HepG2 (cell line): ENCODE measurements at regions not wholly inside any gene's neighbourhood (a gene's known extent, or its start where the extent isn't known, plus 50 kb on each side); places are given as distances from the start of the nearest gene placed in this dataset.

Experiments
- ATM ChIP-seq: fragments of 450-650 bp; IDR thresholded peaks from 2 replicates; pipeline ENCODE4 v1.7.1; 2017; ENCODE audit warnings: mild to moderate bottlenecking, borderline replicate concordance
- CBX1 ChIP-seq: IDR thresholded peaks from one replicate; pipeline ENCODE4 v1.6.1; 2016; ENCODE audit warnings: antibody characterized with exemption, low read depth
- ISL2 ChIP-seq: sonication (generic); formaldehyde crosslinking; IDR thresholded peaks from 2 replicates; pipeline ENCODE4 v1.5.0; 2020; ENCODE audit warnings: missing genetic modification reagents
- MEF2D ChIP-seq: sonication (generic); formaldehyde crosslinking; IDR thresholded peaks from 2 replicates; pipeline ENCODE4 v1.5.1; 2020; ENCODE audit warnings: mild to moderate bottlenecking, missing genetic modification reagents
- NCOA2 ChIP-seq: sonication (generic); formaldehyde crosslinking; IDR thresholded peaks from 2 replicates; pipeline ENCODE4 v1.8.0; 2022; ENCODE audit warnings: inconsistent platforms
- NR1H2 ChIP-seq: sonication (generic); formaldehyde crosslinking; IDR thresholded peaks from 2 replicates; pipeline ENCODE4 v1.8.1; 2022; ENCODE audit warnings: low read depth, missing genetic modification reagents, borderline replicate concordance
- SMC3 ChIP-seq: IDR thresholded peaks from 2 replicates; pipeline ENCODE4 v1.6.1; 2011; ENCODE audit warnings: low read length, improper control_type of control experiment
- ZFY ChIP-seq: sonication (generic); formaldehyde crosslinking; IDR thresholded peaks from 2 replicates; pipeline ENCODE4 v1.4.0; 2020; ENCODE audit warnings: missing genetic modification reagents
- ZNF354B ChIP-seq: sonication (generic); formaldehyde crosslinking; IDR thresholded peaks from 2 replicates; pipeline ENCODE4 v1.8.0; 2022; ENCODE audit warnings: mild to moderate bottlenecking, missing genetic modification reagents
- ZNF678 ChIP-seq: sonication (generic); formaldehyde crosslinking; IDR thresholded peaks from 2 replicates; pipeline ENCODE4 v1.4.0; 2020; ENCODE audit warnings: mild to moderate bottlenecking, missing genetic modification reagents
- ZSCAN9 ChIP-seq: IDR thresholded peaks from 2 replicates; pipeline ENCODE4 v1.6.1; 2016; ENCODE audit warnings: borderline replicate concordance
- TF ChIP-seq, protein P1 (sequence below): sonication (generic); formaldehyde crosslinking; IDR thresholded peaks from 2 replicates; pipeline ENCODE4 v1.5.0; 2020; ENCODE audit warnings: mild to moderate bottlenecking, missing genetic modification reagents
- TF ChIP-seq, protein P2 (sequence below): sonication (generic); formaldehyde crosslinking; IDR thresholded peaks from 2 replicates; pipeline ENCODE4 v1.5.1; 2020; ENCODE audit warnings: missing genetic modification reagents, mild to moderate bottlenecking, borderline replicate concordance
- TF ChIP-seq, protein P3 (sequence below): sonication (generic); formaldehyde crosslinking; IDR thresholded peaks from 2 replicates; pipeline ENCODE4 v1.4.0; 2020; ENCODE audit warnings: missing genetic modification reagents
- TF ChIP-seq, protein P4 (sequence below): sonication (generic); formaldehyde crosslinking; IDR thresholded peaks from 2 replicates; pipeline ENCODE4 v1.8.1; 2023; ENCODE audit warnings: mild to moderate bottlenecking, missing genetic modification reagents, borderline replicate concordance
- TF ChIP-seq, protein P5 (sequence below): sonication (generic); formaldehyde crosslinking; IDR thresholded peaks from 2 replicates; pipeline ENCODE4 v1.5.0; 2020; ENCODE audit warnings: missing genetic modification reagents
- TF ChIP-seq, protein P6 (sequence below): IDR thresholded peaks from 2 replicates; pipeline ENCODE4 v1.6.1; 2012; ENCODE audit warnings: low read depth, low read length, improper control_type of control experiment

DNA sequence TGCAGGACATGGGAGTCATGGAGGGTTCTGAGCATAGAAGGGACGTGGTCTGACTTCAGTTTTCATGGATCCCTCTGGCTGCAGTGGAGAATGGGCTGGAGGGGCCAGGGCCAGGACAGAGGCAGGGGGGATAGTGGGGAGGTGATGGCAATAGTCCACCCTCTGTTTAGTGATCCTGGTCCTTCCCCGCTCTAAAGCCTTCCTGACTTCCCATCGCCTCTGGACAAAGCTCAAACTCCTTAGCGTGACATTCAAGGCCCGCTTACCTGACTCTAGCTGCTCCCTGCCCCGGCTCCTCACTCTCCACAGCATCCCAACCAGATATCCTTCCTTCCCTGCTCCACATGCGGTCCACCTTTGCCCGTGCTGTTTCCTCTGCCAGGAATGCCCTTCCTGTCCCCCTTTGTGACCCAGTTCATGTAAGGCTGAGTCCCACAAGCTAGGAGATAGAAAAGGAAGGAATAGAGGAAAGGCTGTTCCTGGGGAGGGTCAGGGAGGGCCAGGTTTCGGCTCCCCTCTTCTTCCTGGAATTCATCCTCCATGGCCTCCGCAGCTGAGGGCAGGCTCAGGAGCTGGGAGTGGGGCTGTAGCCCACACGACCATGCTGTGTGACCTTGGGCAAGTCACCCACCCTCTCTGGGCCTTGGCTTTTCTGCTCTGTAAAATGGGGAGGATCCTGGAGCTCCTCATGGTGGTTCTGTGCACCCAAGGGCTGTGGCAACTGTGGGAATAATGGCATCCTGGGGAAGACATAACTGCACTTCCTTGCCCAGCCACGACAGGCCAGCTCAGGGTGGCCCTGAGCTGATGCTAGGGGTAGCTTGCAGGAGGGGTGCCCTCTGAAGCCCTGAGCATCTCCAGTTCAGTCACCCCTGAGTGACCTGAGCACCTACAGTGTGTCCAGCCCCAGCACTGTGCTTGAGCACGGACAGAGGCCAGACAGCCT lies 116.1 kb downstream of the CEBPB start (continued):
- TF ChIP-seq ZFY (no peak), ZNF678 (CRISPR knock-in tag) (no peak; the same call in 1 of the 2 replicates), ZSCAN9 (CRISPR knock-in tag) (no peak), CBX1 (peak; percentile 80), ATM (no peak), ISL2 (CRISPR knock-in tag) (no peak), ZNF354B (CRISPR knock-in tag) (no peak), NCOA2 (no peak), SMC3 (no peak), MEF2D (no peak), NR1H2 (no peak)
- TF ChIP-seq, protein P1, sequence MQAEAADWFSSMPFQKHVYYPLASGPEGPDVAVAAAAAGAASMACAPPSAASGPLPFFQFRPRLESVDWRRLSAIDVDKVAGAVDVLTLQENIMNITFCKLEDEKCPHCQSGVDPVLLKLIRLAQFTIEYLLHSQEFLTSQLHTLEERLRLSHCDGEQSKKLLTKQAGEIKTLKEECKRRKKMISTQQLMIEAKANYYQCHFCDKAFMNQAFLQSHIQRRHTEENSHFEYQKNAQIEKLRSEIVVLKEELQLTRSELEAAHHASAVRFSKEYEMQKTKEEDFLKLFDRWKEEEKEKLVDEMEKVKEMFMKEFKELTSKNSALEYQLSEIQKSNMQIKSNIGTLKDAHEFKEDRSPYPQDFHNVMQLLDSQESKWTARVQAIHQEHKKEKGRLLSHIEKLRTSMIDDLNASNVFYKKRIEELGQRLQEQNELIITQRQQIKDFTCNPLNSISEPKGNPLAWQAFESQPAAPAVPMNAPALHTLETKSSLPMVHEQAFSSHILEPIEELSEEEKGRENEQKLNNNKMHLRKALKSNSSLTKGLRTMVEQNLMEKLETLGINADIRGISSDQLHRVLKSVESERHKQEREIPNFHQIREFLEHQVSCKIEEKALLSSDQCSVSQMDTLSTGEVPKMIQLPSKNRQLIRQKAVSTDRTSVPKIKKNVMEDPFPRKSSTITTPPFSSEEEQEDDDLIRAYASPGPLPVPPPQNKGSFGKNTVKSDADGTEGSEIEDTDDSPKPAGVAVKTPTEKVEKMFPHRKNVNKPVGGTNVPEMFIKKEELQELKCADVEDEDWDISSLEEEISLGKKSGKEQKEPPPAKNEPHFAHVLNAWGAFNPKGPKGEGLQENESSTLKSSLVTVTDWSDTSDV (CRISPR knock-in tag) = no peak
- TF ChIP-seq, protein P2, sequence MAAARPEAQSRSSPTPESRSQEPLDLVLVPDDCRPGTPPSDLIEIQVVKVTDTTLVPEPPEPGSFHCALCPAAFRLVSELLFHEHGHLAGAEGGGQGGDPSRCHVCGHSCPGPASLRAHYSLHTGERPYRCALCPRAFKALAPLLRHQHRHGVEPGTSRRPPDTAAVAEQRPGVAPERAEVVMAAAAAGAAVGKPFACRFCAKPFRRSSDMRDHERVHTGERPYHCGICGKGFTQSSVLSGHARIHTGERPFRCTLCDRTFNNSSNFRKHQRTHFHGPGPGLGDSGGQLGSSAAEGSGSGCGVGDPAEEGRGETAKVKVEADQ (CRISPR knock-in tag) = no peak; the same call in 1 of the 2 replicates
- TF ChIP-seq, protein P3, sequence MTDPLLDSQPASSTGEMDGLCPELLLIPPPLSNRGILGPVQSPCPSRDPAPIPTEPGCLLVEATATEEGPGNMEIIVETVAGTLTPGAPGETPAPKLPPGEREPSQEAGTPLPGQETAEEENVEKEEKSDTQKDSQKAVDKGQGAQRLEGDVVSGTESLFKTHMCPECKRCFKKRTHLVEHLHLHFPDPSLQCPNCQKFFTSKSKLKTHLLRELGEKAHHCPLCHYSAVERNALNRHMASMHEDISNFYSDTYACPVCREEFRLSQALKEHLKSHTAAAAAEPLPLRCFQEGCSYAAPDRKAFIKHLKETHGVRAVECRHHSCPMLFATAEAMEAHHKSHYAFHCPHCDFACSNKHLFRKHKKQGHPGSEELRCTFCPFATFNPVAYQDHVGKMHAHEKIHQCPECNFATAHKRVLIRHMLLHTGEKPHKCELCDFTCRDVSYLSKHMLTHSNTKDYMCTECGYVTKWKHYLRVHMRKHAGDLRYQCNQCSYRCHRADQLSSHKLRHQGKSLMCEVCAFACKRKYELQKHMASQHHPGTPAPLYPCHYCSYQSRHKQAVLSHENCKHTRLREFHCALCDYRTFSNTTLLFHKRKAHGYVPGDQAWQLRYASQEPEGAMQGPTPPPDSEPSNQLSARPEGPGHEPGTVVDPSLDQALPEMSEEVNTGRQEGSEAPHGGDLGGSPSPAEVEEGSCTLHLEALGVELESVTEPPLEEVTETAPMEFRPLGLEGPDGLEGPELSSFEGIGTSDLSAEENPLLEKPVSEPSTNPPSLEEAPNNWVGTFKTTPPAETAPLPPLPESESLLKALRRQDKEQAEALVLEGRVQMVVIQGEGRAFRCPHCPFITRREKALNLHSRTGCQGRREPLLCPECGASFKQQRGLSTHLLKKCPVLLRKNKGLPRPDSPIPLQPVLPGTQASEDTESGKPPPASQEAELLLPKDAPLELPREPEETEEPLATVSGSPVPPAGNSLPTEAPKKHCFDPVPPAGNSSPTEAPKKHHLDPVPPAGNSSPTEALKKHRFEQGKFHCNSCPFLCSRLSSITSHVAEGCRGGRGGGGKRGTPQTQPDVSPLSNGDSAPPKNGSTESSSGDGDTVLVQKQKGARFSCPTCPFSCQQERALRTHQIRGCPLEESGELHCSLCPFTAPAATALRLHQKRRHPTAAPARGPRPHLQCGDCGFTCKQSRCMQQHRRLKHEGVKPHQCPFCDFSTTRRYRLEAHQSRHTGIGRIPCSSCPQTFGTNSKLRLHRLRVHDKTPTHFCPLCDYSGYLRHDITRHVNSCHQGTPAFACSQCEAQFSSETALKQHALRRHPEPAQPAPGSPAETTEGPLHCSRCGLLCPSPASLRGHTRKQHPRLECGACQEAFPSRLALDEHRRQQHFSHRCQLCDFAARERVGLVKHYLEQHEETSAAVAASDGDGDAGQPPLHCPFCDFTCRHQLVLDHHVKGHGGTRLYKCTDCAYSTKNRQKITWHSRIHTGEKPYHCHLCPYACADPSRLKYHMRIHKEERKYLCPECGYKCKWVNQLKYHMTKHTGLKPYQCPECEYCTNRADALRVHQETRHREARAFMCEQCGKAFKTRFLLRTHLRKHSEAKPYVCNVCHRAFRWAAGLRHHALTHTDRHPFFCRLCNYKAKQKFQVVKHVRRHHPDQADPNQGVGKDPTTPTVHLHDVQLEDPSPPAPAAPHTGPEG (CRISPR knock-in tag) = no peak
- TF ChIP-seq, protein P4, sequence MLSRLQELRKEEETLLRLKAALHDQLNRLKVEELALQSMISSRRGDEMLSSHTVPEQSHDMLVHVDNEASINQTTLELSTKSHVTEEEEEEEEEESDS (CRISPR knock-in tag) = no peak
- TF ChIP-seq, protein P5, sequence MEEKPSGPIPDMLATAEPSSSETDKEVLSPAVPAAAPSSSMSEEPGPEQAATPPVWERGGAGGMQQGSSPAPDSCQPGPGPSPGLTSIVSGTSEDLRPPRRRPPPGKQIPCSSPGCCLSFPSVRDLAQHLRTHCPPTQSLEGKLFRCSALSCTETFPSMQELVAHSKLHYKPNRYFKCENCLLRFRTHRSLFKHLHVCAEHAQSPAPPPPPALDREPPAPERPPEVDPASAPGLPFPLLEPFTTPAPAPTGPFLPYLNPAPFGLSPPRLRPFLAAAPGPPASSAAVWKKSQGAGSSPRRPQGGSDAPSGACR (CRISPR knock-in tag) = no peak; the same call in 1 of the 2 replicates
- TF ChIP-seq, protein P6, sequence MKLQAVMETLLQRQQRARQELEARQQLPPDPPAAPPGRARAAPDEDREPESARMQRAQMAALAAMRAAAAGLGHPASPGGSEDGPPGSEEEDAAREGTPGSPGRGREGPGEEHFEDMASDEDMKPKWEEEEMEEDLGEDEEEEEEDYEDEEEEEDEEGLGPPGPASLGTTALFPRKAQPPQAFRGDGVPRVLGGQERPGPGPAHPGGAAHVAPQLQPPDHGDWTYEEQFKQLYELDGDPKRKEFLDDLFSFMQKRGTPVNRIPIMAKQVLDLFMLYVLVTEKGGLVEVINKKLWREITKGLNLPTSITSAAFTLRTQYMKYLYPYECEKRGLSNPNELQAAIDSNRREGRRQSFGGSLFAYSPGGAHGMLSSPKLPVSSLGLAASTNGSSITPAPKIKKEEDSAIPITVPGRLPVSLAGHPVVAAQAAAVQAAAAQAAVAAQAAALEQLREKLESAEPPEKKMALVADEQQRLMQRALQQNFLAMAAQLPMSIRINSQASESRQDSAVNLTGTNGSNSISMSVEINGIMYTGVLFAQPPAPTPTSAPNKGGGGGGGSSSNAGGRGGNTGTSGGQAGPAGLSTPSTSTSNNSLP = no peak
